CD4-positive, alpha-beta T cell treated with Interleukin-4 for 4 hours (primary cell): ENCODE measurements at regions not wholly inside any gene's neighbourhood (a gene's known extent, or its start where the extent isn't known, plus 50 kb on each side); places are given as distances from the start of the nearest gene placed in this dataset.

Source experiments
- DNase-seq: peaks from one replicate; pipeline ENCODE4 v3.0.0-alpha.2; 2020

- DNase-seq = no peak
These were observed 89.2 kb upstream of the PMFBP1 start for GRCh38 chr16:72261127-72261526.

DNA sequence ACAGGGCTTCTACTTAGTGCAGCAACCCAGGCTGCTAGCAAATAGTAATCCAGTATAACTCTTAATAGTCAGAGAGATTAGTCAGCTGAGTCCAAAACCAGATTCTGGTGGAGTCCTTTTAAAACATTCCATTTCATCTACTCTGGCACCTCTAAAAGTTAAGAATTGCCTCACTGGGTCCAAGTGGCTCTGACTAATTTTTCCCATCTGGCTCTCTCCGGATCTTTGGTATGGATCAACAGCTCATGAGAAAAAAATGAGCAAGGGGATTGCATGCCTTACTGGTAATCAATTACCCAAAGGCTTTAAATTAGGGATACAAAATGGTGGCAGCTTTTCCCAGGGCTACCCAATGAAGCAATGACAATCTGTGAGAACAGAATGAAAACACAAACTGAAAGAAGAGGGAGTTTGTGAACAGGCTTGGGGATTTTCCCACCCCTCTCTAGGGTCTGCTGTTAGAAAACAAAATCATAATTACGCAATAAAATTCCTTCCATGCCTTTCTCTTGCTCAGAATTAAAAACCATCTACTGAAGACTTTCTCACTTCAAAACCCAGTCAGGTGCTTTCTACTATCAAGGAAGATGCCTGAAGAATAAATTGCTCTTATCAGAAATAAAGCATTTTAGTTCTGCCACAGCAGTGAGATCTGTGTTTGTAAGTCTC is 84.6 kb upstream of the PMFBP1 start:
- no peak for DNase-seq

- DNase-seq = no peak
These were observed 83.8 kb upstream of the PMFBP1 start for GRCh38 chr16:72255786-72256185.

GRCh38 chr16:72247821-72248253 is 75.9 kb upstream of the PMFBP1 start:
- DNase-seq = no peak

- no peak for DNase-seq
These were observed 74.5 kb upstream of the PMFBP1 start for GRCh38 chr16:72246423-72246822.

DNA sequence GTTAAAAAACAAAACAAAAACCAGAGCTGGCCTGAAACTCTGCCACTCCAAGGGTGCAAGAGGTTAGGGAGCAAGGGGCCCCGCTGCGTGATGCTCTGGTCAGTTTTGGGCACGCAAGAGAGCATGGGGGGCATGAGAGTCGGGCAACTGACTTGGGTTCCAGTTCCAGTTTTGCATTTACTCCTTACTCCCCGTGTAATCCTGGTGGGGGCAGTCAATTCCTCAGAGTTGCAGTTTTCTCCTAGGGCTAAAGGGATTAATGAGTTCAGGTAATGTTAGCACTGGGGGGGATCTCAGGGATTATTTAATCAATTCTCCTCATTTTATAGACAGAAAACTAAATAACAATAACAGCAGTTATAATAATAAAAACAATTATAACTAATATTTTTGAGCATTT is 72.9 kb upstream of the PMFBP1 start:
- no peak for DNase-seq

DNA sequence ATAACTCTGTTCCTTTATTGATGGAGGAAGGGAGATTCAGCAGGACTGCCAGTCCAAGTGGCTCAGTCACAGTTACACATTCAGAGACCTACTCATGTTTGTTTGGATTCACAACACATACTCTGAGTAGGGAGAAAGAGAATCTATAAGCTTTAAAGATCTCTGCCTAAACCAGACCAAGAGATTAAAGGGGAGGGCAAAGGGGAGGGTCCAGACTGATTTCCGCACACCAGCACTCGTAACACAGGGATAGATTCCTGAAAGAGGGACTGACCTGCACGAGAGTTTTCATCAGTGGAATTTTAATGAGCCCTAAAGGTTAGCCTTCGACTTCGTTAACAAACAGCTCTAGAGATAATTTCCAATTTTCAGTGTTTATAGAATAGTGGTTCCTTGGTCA is 71.7 kb upstream of the PMFBP1 start:
- no peak for DNase-seq

DNA sequence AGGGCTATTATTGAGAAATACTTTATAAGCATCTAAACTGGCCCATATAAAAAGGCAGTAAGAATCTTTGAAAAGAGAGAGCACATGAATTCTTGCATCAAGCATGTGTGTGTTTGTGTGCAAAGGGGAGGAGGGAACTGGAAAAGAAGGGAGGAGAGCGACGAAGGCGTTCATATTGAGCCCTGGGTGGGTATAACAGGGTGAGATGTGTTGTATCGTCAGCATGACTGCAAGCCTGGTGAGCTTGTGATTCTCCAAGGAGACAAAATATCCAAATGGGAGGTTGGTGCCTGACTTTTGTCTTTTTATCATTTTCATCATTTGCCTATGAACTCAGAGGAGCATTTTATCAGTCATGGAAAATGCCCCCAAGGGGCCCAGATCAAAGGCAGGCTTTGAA is 70.8 kb upstream of the PMFBP1 start:
- DNase-seq = no peak

GRCh38 chr16:72241930-72242329 is 70.0 kb upstream of the PMFBP1 start:
- DNase-seq = no peak

DNA sequence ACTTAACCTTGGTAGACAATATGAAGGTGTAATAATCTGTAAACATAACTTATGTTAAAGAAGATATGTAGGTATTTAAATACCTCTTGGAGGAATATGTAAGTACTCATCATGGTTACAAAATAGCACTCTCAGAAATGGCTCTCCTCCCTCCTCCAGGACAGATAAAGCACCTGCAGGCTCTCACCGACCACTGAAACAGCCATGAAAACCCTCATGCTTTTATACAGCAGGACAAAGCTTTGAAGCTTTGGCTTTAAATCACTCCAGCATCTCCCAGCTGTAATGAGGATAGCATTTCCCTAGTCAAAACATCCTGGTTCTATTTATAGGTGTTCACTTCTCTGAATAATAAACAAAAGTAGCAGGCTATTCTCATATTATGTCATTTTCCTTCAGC is 69.1 kb upstream of the PMFBP1 start:
- no peak for DNase-seq

- DNase-seq = no peak
These were observed 68.5 kb upstream of the PMFBP1 start for GRCh38 chr16:72240466-72240865.

DNA sequence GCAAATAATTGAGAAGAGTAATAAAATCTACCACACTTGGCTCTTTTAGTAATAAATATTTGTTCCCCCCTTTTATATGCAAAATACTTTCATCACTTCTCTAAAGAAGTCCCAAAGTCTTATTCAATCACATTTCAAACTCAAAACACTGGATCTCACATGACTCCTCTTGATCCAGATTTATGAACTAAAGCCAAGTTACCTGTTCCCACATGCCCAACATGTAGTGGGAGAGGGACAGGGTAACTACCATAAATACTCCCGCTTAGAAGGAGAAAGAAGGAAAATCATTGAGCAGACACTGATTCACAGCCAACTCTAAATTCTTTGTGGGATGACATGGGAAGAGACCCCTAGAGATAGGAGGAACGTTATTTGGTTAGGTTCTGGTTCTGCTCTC is 64.9 kb upstream of the PMFBP1 start:
- no peak for DNase-seq

DNA sequence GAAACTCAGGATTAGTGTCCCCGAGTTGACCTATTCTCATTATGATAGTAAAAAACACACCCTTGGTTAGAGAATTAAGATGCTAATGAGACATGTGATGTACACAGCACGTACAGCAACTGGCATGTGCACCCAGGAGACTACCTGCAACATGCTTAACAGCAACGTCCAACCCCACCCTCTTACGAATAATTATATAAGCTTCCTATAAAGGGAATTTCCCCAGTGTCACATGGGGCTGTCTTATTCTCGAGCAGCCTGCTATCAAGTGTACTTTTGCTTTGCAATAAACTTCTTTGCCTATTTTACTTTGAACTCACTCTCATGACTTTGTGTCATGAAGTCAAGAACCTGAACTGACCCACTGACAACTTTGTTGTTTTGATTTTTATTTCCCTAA is 62.4 kb upstream of the PMFBP1 start:
- DNase-seq = no peak

DNA sequence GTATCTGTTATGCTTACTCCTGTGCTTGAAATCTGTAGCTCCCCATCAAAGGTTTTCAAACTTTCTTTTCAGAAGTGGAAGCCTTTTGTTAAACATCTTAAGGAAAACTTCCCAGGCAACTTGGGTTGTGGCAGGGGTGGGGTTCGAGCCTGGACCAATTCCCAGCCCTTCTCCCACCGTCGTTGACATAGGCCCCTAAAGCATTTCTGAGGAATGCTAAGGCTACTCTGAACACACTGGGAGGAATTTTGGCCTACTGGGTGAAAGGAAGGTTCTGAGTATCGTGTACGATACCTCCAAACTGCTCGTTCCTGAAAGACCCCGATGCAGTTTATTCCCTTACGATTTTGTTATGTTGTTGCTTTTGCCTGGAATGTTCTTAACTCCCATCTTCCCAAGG is 56.1 kb upstream of the PMFBP1 start:
- no peak for DNase-seq

GRCh38 chr16:72226136-72226535 is 54.2 kb upstream of the PMFBP1 start:
- DNase-seq = no peak

GRCh38 chr16:72224260-72224768 is 52.4 kb upstream of the PMFBP1 start:
- DNase-seq = no peak

DNA sequence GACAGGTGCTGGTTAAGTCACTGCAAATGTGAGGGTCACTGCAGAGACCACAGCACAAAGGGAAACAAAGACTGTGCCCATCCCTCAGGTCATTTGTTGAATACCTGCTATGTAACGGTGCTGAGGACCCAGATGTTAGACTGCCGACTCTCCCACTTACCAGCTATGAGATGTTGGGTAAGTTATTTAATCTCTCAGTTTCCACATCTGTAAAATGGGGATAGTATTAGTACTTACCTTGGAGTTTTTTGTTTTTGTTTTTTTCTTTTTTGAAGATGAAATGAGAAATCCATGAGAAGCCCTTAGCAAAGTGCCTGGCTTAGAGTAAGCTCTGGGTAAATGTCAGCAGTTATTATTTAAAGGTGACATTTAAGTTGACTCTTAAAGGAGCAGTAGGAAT is 50.5 kb upstream of the PMFBP1 start:
- DNase-seq = no peak
